Endothelial cell of umbilical vein (primary cell): ENCODE measurements at regions not wholly inside any gene's neighbourhood (a gene's known extent, or its start where the extent isn't known, plus 50 kb on each side); places are given as distances from the start of the nearest gene placed in this dataset.
"Not testable (repeated sequence)": the region's sequence is repeated elsewhere in the genome, so short reads cannot be mapped to it uniquely, and the experiment has no call there.

Source experiments
- BruUV-seq: library from RNA; stranded (reverse); fragments of 400-500 nt; replicated peaks from 2 replicates; lab custom pipeline; 2021; lab: Mats Ljungman, UMichigan
- CTCF ChIA-PET: fragments of 300-600, 350-600 bp; sonication (Branson Sonifier 250); formaldehyde crosslinking; loops from one replicate; lab custom pipeline; 2021; ENCODE audit warnings: antibody characterized with exemption, inconsistent platforms; lab: Charles Lee
- POLR2A ChIA-PET: fragments of 300-600, 350-600 bp; sonication (Branson Sonifier 250); formaldehyde crosslinking; loops from one replicate; lab custom pipeline; 2021; ENCODE audit warnings: antibody characterized with exemption, inconsistent platforms; lab: Charles Lee
- DNase-seq: peaks from one replicate; pipeline ENCODE4 v3.0.0-alpha.2; 2011; ENCODE audit warnings: low read depth, low spot score
- FAIRE-seq: peaks from 2 replicates; lab custom pipeline; 2011; peaks lifted over from hg19 to GRCh38; lab: Jason Lieb, UNC
- H2AFZ ChIP-seq: 2 replicates; pipeline ENCODE4 v1.6.0; 2012; ENCODE audit warnings: low read depth, low read length, control low read depth, inconsistent platforms
- H3K27ac ChIP-seq: 2 replicates; pipeline ENCODE4 v1.5.1; 2011; ENCODE audit warnings: low read depth, mild to moderate bottlenecking, control low read depth, low read length, moderate library complexity; ENCODE audit not compliant: insufficient read depth
- H3K27me3 ChIP-seq, 2 experiments: 2 replicates each; pipeline versions ENCODE4 v1.6.0 to v1.6.1; 2011; ENCODE audit warnings: low read length in 2 of 2, mixed read lengths in 1 of 2; ENCODE audit not compliant: control insufficient read depth in 2 of 2, insufficient read depth in 2 of 2
- H3K36me3 ChIP-seq, 2 experiments: 2 replicates in 1 of 2; 3 replicates in 1 of 2; pipeline ENCODE4 v1.5.1; 2011; ENCODE audit warnings: low read length in 2 of 2, mild to moderate bottlenecking in 1 of 2, moderate library complexity in 1 of 2; ENCODE audit not compliant: control insufficient read depth in 2 of 2, insufficient read depth in 2 of 2; ENCODE audit errors: extremely low read depth in 1 of 2
- H3K4me1 ChIP-seq: 3 replicates; pipeline ENCODE4 v1.5.1; 2011; ENCODE audit warnings: mild to moderate bottlenecking, low read length; ENCODE audit not compliant: control insufficient read depth, insufficient read depth; ENCODE audit errors: extremely low read depth
- H3K4me2 ChIP-seq: 2 replicates; pipeline ENCODE4 v1.6.1; 2011; ENCODE audit warnings: low read length, control low read depth, mixed read lengths; ENCODE audit not compliant: insufficient read depth
- H3K4me3 ChIP-seq, 3 experiments: fragments of 200-600 bp in 1 of 3; sonication (generic), shearing (Covaris generic) in 1 of 3; replicated peaks in 1 of 3; 2 replicates each; pipeline ENCODE4 v1.5.1; 2011 to 2016; ENCODE audit warnings: control low read depth in 3 of 3, low read length in 3 of 3, mild to moderate bottlenecking in 2 of 3, inconsistent platforms in 1 of 3, low read depth in 1 of 3, moderate library complexity in 1 of 3; ENCODE audit not compliant: insufficient read depth in 1 of 3
- H3K79me2 ChIP-seq: 2 replicates; pipeline ENCODE4 v1.6.0; 2012; ENCODE audit warnings: low read length, inconsistent platforms; ENCODE audit not compliant: control insufficient read depth, insufficient read depth
- H3K9ac ChIP-seq: replicated peaks from 2 replicates; pipeline ENCODE3; 2011; ENCODE audit warnings: low read length, control low read depth; ENCODE audit not compliant: insufficient read depth; ENCODE audit errors: extremely low read depth
- H3K9me1 ChIP-seq: replicated peaks from 3 replicates; pipeline ENCODE4 v1.6.0; 2011; ENCODE audit warnings: mild to moderate bottlenecking, low read length; ENCODE audit not compliant: control insufficient read depth, insufficient read depth; ENCODE audit errors: extremely low read depth
- H3K9me3 ChIP-seq: replicated peaks from 2 replicates; pipeline ENCODE4 v1.5.1; 2012; ENCODE audit warnings: low read length, inconsistent platforms; ENCODE audit not compliant: control insufficient read depth, insufficient read depth
- H4K20me1 ChIP-seq: replicated peaks from 2 replicates; pipeline ENCODE3; 2011; ENCODE audit warnings: mild to moderate bottlenecking, low read length; ENCODE audit not compliant: control insufficient read depth, insufficient read depth; ENCODE audit errors: extremely low read depth
- dilution Hi-C: fragments of 300-500 bp; cut with MboI; formaldehyde crosslinking; loops from one replicate; pipeline ENCODE4 v1.15.0; 2019; ENCODE audit warnings: low sequenced_read_pairs; ENCODE audit not compliant: extremely low pct_ligation_motif_present
- intact Hi-C: fragments of 100-400 bp; cut with micrococcal nuclease; formaldehyde crosslinking; loops from one replicate; pipeline ENCODE4 v1.10.0; 2022

DNA sequence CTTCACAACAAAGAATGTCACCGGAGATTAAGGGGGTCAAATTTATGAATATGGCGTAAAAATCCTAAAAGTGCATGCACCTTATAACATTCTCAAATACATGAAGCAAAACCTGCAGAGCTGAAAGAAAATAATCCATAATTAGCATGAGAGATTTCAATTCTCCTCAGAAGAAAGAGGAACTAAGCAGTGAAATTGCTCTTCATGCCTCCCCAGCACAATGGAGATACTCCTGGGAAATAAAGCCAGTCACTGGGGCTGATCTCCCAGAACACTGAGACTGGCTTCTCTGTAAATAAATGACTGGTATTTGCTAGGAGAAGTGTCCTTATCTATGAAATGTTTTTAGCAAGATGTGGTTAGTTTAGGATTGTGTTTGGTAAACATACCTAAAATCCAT is 68.1 kb downstream of the GOLGA6L6 start:
- H3K36me3 ChIP-seq, H3K79me2 ChIP-seq, H3K4me1 ChIP-seq, H3K4me3 ChIP-seq, FAIRE-seq, H4K20me1 ChIP-seq, H2AFZ ChIP-seq, H3K9me1 ChIP-seq, H3K4me2 ChIP-seq, DNase-seq, H3K27ac ChIP-seq, H3K9ac ChIP-seq, BruUV-seq, H3K9me3 ChIP-seq, POLR2A ChIA-PET, intact Hi-C loops, CTCF ChIA-PET, H3K27me3 ChIP-seq, dilution Hi-C loops: not testable (repeated sequence)

DNA sequence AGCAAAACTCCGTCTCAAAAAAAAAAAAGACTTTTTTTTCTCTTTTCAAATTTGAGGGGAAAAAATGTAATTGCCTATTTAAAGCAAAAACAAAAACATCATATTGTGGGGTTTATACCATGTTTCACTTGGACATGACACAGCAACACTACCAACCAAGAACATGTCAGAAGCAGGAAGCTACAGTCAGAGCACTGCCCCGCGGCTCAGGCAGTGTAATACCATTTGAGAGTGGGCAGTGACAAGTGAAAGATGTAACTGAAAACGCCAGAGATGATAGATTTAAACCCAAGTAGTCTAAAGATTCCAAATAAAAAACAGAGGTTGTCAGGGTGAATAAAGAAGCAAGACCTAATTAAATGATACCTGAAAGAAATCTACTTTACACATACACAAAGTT is 68.6 kb downstream of the GOLGA6L6 start:
- H3K9me1 ChIP-seq, H3K27ac ChIP-seq, CTCF ChIA-PET, H2AFZ ChIP-seq, H3K4me3 ChIP-seq, BruUV-seq, H3K4me2 ChIP-seq, DNase-seq, H3K9me3 ChIP-seq, dilution Hi-C loops, intact Hi-C loops, H4K20me1 ChIP-seq, POLR2A ChIA-PET, H3K4me1 ChIP-seq, FAIRE-seq, H3K27me3 ChIP-seq, H3K79me2 ChIP-seq, H3K9ac ChIP-seq, H3K36me3 ChIP-seq: not testable (repeated sequence)

DNA sequence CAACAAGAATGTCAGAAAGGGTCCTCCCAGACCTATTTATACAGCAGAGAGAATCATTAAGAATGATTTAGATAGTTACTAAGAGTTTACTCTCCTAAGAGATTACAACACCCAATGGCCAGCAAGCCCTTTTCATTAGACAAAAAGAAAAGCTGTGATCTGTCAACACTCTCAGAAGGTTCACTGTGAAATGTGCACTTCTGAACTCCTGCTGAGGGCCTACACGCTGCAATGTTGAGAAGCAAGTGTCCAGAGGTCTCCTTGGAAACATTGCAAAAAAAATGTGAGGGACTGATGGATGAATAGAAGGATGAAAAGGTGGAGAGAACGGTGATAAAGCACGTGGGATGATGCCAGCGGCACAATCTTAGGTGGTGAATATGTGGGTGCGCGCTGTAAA is 70.8 kb downstream of the GOLGA6L6 start:
- CTCF ChIA-PET, H3K27me3 ChIP-seq, H3K4me3 ChIP-seq, H3K27ac ChIP-seq, FAIRE-seq, DNase-seq, H4K20me1 ChIP-seq, H3K9ac ChIP-seq, H3K9me1 ChIP-seq, POLR2A ChIA-PET, H3K9me3 ChIP-seq, H3K4me1 ChIP-seq, intact Hi-C loops, H3K79me2 ChIP-seq, dilution Hi-C loops, H3K36me3 ChIP-seq, H2AFZ ChIP-seq, BruUV-seq, H3K4me2 ChIP-seq: not testable (repeated sequence)

DNA sequence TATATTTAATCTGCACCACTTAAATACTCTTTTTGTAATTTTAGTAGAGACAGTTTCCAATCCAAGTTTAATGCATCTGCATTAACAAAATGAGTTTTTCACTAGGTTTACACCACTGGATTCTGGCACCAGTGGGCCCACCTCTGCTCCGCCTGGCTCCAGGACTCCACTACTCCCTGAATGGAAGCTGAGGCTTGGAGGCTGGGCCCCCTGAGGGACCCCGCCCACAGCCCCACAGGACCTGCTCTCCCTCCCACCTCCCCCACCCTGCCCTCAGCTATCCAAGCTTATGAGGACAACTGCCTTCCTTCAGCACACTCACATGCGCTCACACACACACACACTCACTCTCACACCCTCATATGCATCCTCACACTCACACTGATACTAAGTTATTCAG is 100.5 kb downstream of the GOLGA6L6 start:
- POLR2A ChIA-PET, H3K27me3 ChIP-seq, H2AFZ ChIP-seq, BruUV-seq, FAIRE-seq, H3K9me1 ChIP-seq, intact Hi-C loops, H3K9ac ChIP-seq, H3K4me2 ChIP-seq, H3K9me3 ChIP-seq, H3K36me3 ChIP-seq, H3K4me3 ChIP-seq, H3K27ac ChIP-seq, H3K4me1 ChIP-seq, DNase-seq, H3K79me2 ChIP-seq, H4K20me1 ChIP-seq, dilution Hi-C loops, CTCF ChIA-PET: not testable (repeated sequence)
